H9 (cell line): ENCODE measurements at regions not wholly inside any gene's neighbourhood (a gene's known extent, or its start where the extent isn't known, plus 50 kb on each side); places are given as distances from the start of the nearest gene placed in this dataset.

Experiments used
- DNase-seq: peaks from one replicate; pipeline ENCODE4 v3.0.0-alpha.2; 2017
- H2AFZ ChIP-seq: one replicate; pipeline ENCODE4 v1.6.1; 2013; ENCODE audit warnings: mild to moderate bottlenecking, low read length, control low read depth, moderate library complexity
- H2AK5ac ChIP-seq: 2 replicates; pipeline ENCODE4 v1.6.1; 2013; ENCODE audit warnings: low read length, control low read depth, mixed read lengths; ENCODE audit not compliant: insufficient read length
- H2BK120ac ChIP-seq: one replicate; pipeline ENCODE4 v1.6.1; 2013; ENCODE audit warnings: low read depth, mild to moderate bottlenecking, low read length, control low read depth, inconsistent platforms; ENCODE audit not compliant: poor library complexity, severe bottlenecking
- H2BK12ac ChIP-seq: 2 replicates; pipeline ENCODE4 v1.6.1; 2013; ENCODE audit warnings: low read length, control low read depth, mixed read lengths, low read depth; ENCODE audit not compliant: insufficient read length
- H2BK15ac ChIP-seq: 2 replicates; pipeline ENCODE4 v1.6.1; 2013; ENCODE audit warnings: low read depth, low read length, control low read depth
- H2BK20ac ChIP-seq: one replicate; pipeline ENCODE4 v1.6.1; 2013; ENCODE audit warnings: low read depth, mild to moderate bottlenecking, low read length, control low read depth, inconsistent platforms; ENCODE audit not compliant: poor library complexity, severe bottlenecking
- H2BK5ac ChIP-seq: 2 replicates; pipeline ENCODE4 v1.6.1; 2013; ENCODE audit warnings: low read length, control low read depth, mixed read lengths; ENCODE audit not compliant: insufficient read length
- H3K14ac ChIP-seq: 2 replicates; pipeline ENCODE4 v1.6.1; 2013; ENCODE audit warnings: low read length, control low read depth; ENCODE audit not compliant: insufficient read depth
- H3K18ac ChIP-seq: 2 replicates; pipeline ENCODE4 v1.6.1; 2013; ENCODE audit warnings: low read depth, mild to moderate bottlenecking, mixed read lengths, low read length, control low read depth; ENCODE audit not compliant: insufficient read length
- H3K23ac ChIP-seq: 2 replicates; pipeline ENCODE4 v1.6.1; 2013; ENCODE audit warnings: low read length, control low read depth, mixed read lengths, low read depth; ENCODE audit not compliant: insufficient read length
- H3K23me2 ChIP-seq: 2 replicates; pipeline ENCODE4 v1.6.1; 2013; ENCODE audit warnings: low read depth, mild to moderate bottlenecking, mixed read lengths, low read length, control low read depth; ENCODE audit not compliant: insufficient read length, poor library complexity, severe bottlenecking
- H3K27ac ChIP-seq: 2 replicates; pipeline ENCODE4 v1.5.1; 2013; ENCODE audit warnings: low read length, control low read depth, mixed read lengths, low read depth; ENCODE audit not compliant: insufficient read length
- H3K27me3 ChIP-seq: 2 replicates; pipeline ENCODE4 v1.6.1; 2013; ENCODE audit warnings: low read length, control low read depth, inconsistent platforms; ENCODE audit not compliant: insufficient read depth
- H3K4ac ChIP-seq: 2 replicates; pipeline ENCODE4 v1.6.1; 2013; ENCODE audit warnings: low read depth, mild to moderate bottlenecking, control low read depth, inconsistent platforms, low read length, moderate library complexity
- H3K4me1 ChIP-seq: 2 replicates; pipeline ENCODE4 v1.6.1; 2013; ENCODE audit warnings: low read length, control low read depth, inconsistent platforms; ENCODE audit not compliant: insufficient read depth
- H3K4me2 ChIP-seq: 2 replicates; pipeline ENCODE4 v1.6.1; 2013; ENCODE audit warnings: low read length, control low read depth, mixed read lengths; ENCODE audit not compliant: insufficient read length, insufficient read depth
- H3K56ac ChIP-seq: 2 replicates; pipeline ENCODE4 v1.6.1; 2013; ENCODE audit warnings: low read depth, mild to moderate bottlenecking, mixed read lengths, low read length, control low read depth; ENCODE audit not compliant: insufficient read length
- H3K79me1 ChIP-seq: 2 replicates; pipeline ENCODE4 v1.6.1; 2013; ENCODE audit warnings: low read depth, mild to moderate bottlenecking, moderate library complexity, low read length, control low read depth, inconsistent platforms; ENCODE audit not compliant: insufficient read depth, poor library complexity, severe bottlenecking
- H3K79me2 ChIP-seq: 2 replicates; pipeline ENCODE4 v1.6.1; 2013; ENCODE audit warnings: low read length, control low read depth, inconsistent platforms; ENCODE audit not compliant: insufficient read depth
- H3K9ac ChIP-seq: 2 replicates; pipeline ENCODE4 v1.6.1; 2013; ENCODE audit warnings: low read length, control low read depth, mixed read lengths; ENCODE audit not compliant: insufficient read length; ENCODE audit errors: extremely low read depth
- H3K9me3 ChIP-seq: one replicate; pipeline ENCODE4 v1.6.1; 2013; ENCODE audit warnings: low read depth, low read length, inconsistent platforms; ENCODE audit not compliant: control insufficient read depth
- H3T11ph ChIP-seq: one replicate; pipeline ENCODE4 v1.6.1; 2013; ENCODE audit warnings: mild to moderate bottlenecking, low read length, control low read depth, inconsistent platforms
- H4K20me1 ChIP-seq: one replicate; pipeline ENCODE4 v1.6.1; 2013; ENCODE audit not compliant: control insufficient read depth, insufficient read length, insufficient read depth
- H4K5ac ChIP-seq: 2 replicates; pipeline ENCODE4 v1.6.1; 2013; ENCODE audit warnings: low read depth, mild to moderate bottlenecking, mixed read lengths, low read length, control low read depth; ENCODE audit not compliant: insufficient read length
- H4K8ac ChIP-seq: replicated peaks from 2 replicates; pipeline ENCODE4 v1.6.1; 2013; ENCODE audit warnings: low read length, control low read depth, mixed read lengths, low read depth; ENCODE audit not compliant: insufficient read length
- H4K91ac ChIP-seq: 2 replicates; pipeline ENCODE4 v1.6.1; 2013; ENCODE audit warnings: low read depth, mild to moderate bottlenecking, moderate library complexity, mixed read lengths, low read length, control low read depth; ENCODE audit not compliant: insufficient read length
- H3K27ac Mint-ChIP-seq, 3 experiments: 2 replicates in 2 of 3; 3 replicates in 1 of 3; pipeline ENCODE4 v1.8.0; 2020 to 2021; ENCODE audit warnings: mixed read lengths in 3 of 3, mild to moderate bottlenecking in 1 of 3, moderate library complexity in 1 of 3
- H3K27me3 Mint-ChIP-seq: 2 replicates; pipeline ENCODE4 v1.8.0; 2021; ENCODE audit warnings: low read depth, mild to moderate bottlenecking, moderate library complexity, mixed read lengths
- H3K36me3 Mint-ChIP-seq, 3 experiments: 2 replicates in 2 of 3; 3 replicates in 1 of 3; pipeline ENCODE4 v1.8.0; 2020 to 2021; ENCODE audit warnings: low read depth in 3 of 3, mixed read lengths in 3 of 3; ENCODE audit not compliant: insufficient read depth in 1 of 3
- H3K4me1 Mint-ChIP-seq, 2 experiments: 2 replicates each; pipeline ENCODE4 v1.8.0; 2020; ENCODE audit warnings: mixed read lengths in 2 of 2
- H3K4me3 Mint-ChIP-seq, 2 experiments: 2 replicates in 1 of 2; 3 replicates in 1 of 2; pipeline ENCODE4 v1.8.0; 2020 to 2021; ENCODE audit warnings: mild to moderate bottlenecking in 2 of 2, mixed read lengths in 2 of 2, moderate library complexity in 1 of 2
- H3K9me3 Mint-ChIP-seq, 2 experiments: 2 replicates in 1 of 2; 3 replicates in 1 of 2; pipeline ENCODE4 v1.8.0; 2020; ENCODE audit warnings: mild to moderate bottlenecking in 2 of 2, mixed read lengths in 2 of 2, moderate library complexity in 1 of 2
- WGBS: extraction: QIAGEN DNeasy Blood & Tissue Kit; methylation state at CpG from one replicate; pipeline ENCODE4 v1.1.7; 2013; ENCODE audit warnings: missing lambda C conversion rate, low lambda C conversion rate, mixed read lengths; ENCODE audit not compliant: insufficient read length; ENCODE audit errors: extremely low coverage; 5-methylcytosine and 5-hydroxymethylcytosine counted together
- TF ChIP-seq, protein P1 (sequence below): fragments of 200-600 bp; sonication (generic); conservative IDR thresholded peaks from 3 replicates; pipeline ENCODE4 v1.8.0; 2021; ENCODE audit warnings: antibody characterized with exemption, mild to moderate bottlenecking

DNA sequence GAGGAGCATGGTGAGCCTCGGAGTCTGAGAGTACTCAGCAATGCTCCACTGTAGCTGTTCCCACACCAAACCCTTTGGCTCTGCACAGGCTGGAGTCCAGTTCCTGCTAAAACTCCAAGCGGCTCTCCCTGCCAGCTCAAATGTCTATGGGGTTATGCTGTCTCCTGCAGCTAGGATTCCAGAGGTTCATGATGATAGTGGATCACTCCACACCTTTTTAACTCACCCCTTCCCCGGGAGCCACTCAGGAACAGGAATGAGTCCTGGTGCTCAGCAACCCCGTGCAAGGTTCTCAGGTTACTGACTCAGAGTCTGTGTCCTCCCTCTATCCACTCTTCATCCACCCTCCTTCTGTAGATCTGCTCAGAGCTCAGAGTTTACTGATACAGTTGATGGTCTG is 410.0 kb downstream of the CDH19 start:
- no peaks in the 10 kb centered on the region for H3K27me3 Mint-ChIP-seq
- Histone ChIP-seq H3K9ac (no peak overlapping the region), H3K14ac (no peak overlapping the region), H2BK15ac (no peak overlapping the region), H4K8ac (no peak overlapping the region), H3K23ac (no peak overlapping the region), H3K79me1 (no peaks in the 10 kb centered on the region), H2BK12ac (no peak overlapping the region), H3K23me2 (no peaks in the 10 kb centered on the region), H3K27ac (no peak overlapping the region), H3K4me2 (no peak overlapping the region), H3K56ac (no peak overlapping the region), H2AK5ac (no peak overlapping the region), H4K20me1 (no peaks in the 10 kb centered on the region), H4K5ac (no peak overlapping the region), H2BK120ac (no peak overlapping the region), H3K27me3 (no peaks in the 10 kb centered on the region), H3K79me2 (no peaks in the 10 kb centered on the region), H3T11ph (no peak overlapping the region), H2BK20ac (no peak overlapping the region), H2BK5ac (no peak overlapping the region), H4K91ac (no peak overlapping the region), H2AFZ (no peak overlapping the region), H3K9me3 (no peaks in the 10 kb centered on the region), H3K4ac (no peak overlapping the region), H3K18ac (no peak overlapping the region), H3K4me1 (no peaks in the 10 kb centered on the region)
- WGBS: no CpG with 5 or more reads among the region's 4 CpGs
- H3K4me1 Mint-ChIP-seq: peaks cover 0 to 3% of the 10 kb centered on the region in 2 experiments; a peak in 1 of 4 replicates
- DNase-seq: no peak
- H3K4me3 Mint-ChIP-seq: no peak overlapping the region
- H3K36me3 Mint-ChIP-seq: no peaks in the 10 kb centered on the region; a peak in 1 of 7 replicates
- no peak overlapping the region for H3K27ac Mint-ChIP-seq
- no peaks in the 10 kb centered on the region for H3K9me3 Mint-ChIP-seq
- TF ChIP-seq, protein P1, sequence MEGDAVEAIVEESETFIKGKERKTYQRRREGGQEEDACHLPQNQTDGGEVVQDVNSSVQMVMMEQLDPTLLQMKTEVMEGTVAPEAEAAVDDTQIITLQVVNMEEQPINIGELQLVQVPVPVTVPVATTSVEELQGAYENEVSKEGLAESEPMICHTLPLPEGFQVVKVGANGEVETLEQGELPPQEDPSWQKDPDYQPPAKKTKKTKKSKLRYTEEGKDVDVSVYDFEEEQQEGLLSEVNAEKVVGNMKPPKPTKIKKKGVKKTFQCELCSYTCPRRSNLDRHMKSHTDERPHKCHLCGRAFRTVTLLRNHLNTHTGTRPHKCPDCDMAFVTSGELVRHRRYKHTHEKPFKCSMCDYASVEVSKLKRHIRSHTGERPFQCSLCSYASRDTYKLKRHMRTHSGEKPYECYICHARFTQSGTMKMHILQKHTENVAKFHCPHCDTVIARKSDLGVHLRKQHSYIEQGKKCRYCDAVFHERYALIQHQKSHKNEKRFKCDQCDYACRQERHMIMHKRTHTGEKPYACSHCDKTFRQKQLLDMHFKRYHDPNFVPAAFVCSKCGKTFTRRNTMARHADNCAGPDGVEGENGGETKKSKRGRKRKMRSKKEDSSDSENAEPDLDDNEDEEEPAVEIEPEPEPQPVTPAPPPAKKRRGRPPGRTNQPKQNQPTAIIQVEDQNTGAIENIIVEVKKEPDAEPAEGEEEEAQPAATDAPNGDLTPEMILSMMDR: no peak
